GM12878 (cell line): ENCODE measurements at regions not wholly inside any gene's neighbourhood (a gene's known extent, or its start where the extent isn't known, plus 50 kb on each side); places are given as distances from the start of the nearest gene placed in this dataset.

Experiments
- ATAC-seq: fragments of 200-7000 bp; cut with Tn5 transposase; 3 replicates; pipeline ENCODE4 v1.9.1; 2020; ENCODE audit warnings: mild to moderate bottlenecking, moderate library complexity
- BruUV-seq: library from RNA; stranded (reverse); fragments of 400-500 nt; replicated peaks from 2 replicates; lab custom pipeline; 2021; lab: Mats Ljungman, UMichigan
- CTCF ChIA-PET: fragments of 300-600 bp; sonication (Branson Sonifier 250); formaldehyde crosslinking; extraction: SDS; loops from one replicate; lab custom pipeline; 2021; ENCODE audit warnings: inconsistent platforms; lab: Yijun Ruan, JAX
- POLR2A ChIA-PET: fragments of 350-600 bp; formaldehyde crosslinking; extraction: SDS; loops from one replicate; lab custom pipeline; 2021; ENCODE audit warnings: inconsistent platforms; lab: Charles Lee
- RAD21 ChIA-PET: fragments of 300-600 bp; sonication (Branson Sonifier 250); formaldehyde crosslinking; loops from one replicate; lab custom pipeline; 2023; ENCODE audit warnings: antibody characterized with exemption; ENCODE audit not compliant: unreplicated experiment; lab: Charles Lee
- SMC1A ChIA-PET: fragments of 300-600 bp; sonication (Branson Sonifier 250); formaldehyde crosslinking; loops from one replicate; lab custom pipeline; 2023; ENCODE audit not compliant: unreplicated experiment, uncharacterized antibody; lab: Charles Lee
- DNase-seq: peaks from one replicate; pipeline ENCODE4 v3.0.0-alpha.2; 2011; ENCODE audit warnings: low read depth, low spot score
- FAIRE-seq: peaks from 3 replicates; lab custom pipeline; 2011; peaks lifted over from hg19 to GRCh38; lab: Jason Lieb, UNC
- H2AFZ ChIP-seq: 2 replicates; pipeline ENCODE4 v1.6.0; 2011; ENCODE audit warnings: low read depth, low read length, control low read depth; ENCODE audit not compliant: control insufficient read depth
- H3K27ac ChIP-seq: 2 replicates; pipeline ENCODE4 v1.5.1; 2011; ENCODE audit warnings: control low read depth; ENCODE audit not compliant: control insufficient read depth, insufficient read depth
- H3K27me3 ChIP-seq, 2 experiments: replicated peaks in 1 of 2; 2 replicates each; pipeline versions ENCODE4 v1.6.0 to v1.6.1; 2011; ENCODE audit warnings: low read length in 1 of 2; ENCODE audit not compliant: control insufficient read depth in 2 of 2, insufficient read depth in 2 of 2
- H3K36me3 ChIP-seq, 2 experiments: 2 replicates each; pipeline ENCODE4 v1.5.1; 2011; ENCODE audit warnings: low read length in 1 of 2; ENCODE audit not compliant: control insufficient read depth in 2 of 2, insufficient read depth in 2 of 2
- H3K4me1 ChIP-seq: 2 replicates; pipeline ENCODE4 v1.6.1; 2011; ENCODE audit warnings: mild to moderate bottlenecking, low read length, moderate library complexity, mixed read lengths; ENCODE audit not compliant: control insufficient read depth, insufficient read depth
- H3K4me2 ChIP-seq: 2 replicates; pipeline ENCODE4 v1.6.0; 2011; ENCODE audit warnings: control low read depth; ENCODE audit not compliant: control insufficient read depth, insufficient read depth
- H3K4me3 ChIP-seq: fragments of 200-600 bp; sonication (generic); 2 replicates; pipeline ENCODE4 v1.5.1; 2016
- H3K79me2 ChIP-seq: 2 replicates; pipeline ENCODE4 v1.6.0; 2011; ENCODE audit warnings: low read length; ENCODE audit not compliant: control insufficient read depth, insufficient read depth
- H3K9ac ChIP-seq: 2 replicates; pipeline ENCODE4 v1.8.0; 2011; ENCODE audit warnings: low read length, control low read depth, mixed read lengths; ENCODE audit not compliant: control insufficient read depth, insufficient read depth
- H3K9me3 ChIP-seq: replicated peaks from 3 replicates; pipeline ENCODE4 v1.5.1; 2011; ENCODE audit warnings: mild to moderate bottlenecking, low read length; ENCODE audit not compliant: control insufficient read depth, insufficient read depth
- H4K20me1 ChIP-seq: 2 replicates; pipeline ENCODE4 v1.6.0; 2011; ENCODE audit not compliant: control insufficient read depth, insufficient read depth
- DPF2 ChIP-seq: fragments of 450-650 bp; IDR thresholded peaks from 2 replicates; pipeline ENCODE4 v1.6.1; 2017; ENCODE audit warnings: mild to moderate bottlenecking
- NFYA ChIP-seq: IDR thresholded peaks from 2 replicates; pipeline ENCODE4 v1.6.1; 2011; ENCODE audit warnings: low read depth, mild to moderate bottlenecking, low read length, improper control_type of control experiment, borderline replicate concordance
- SKIL ChIP-seq: fragments of 450-650 bp; IDR thresholded peaks from 2 replicates; pipeline ENCODE4 v1.6.1; 2017; ENCODE audit warnings: mild to moderate bottlenecking, low read depth, inconsistent platforms; ENCODE audit not compliant: poor library complexity, severe bottlenecking
- ZNF24 ChIP-seq: fragments of 450-650 bp; IDR thresholded peaks from 2 replicates; pipeline ENCODE4 v1.6.1; 2017; ENCODE audit warnings: antibody characterized with exemption, mild to moderate bottlenecking
- WGBS: methylation state at CpG from one replicate; pipeline ENCODE4 v1.1.6; 2016; ENCODE audit warnings: low lambda C conversion rate; ENCODE audit not compliant: insufficient replicate concordance, insufficient coverage; ENCODE audit errors: missing lambda C conversion rate; 5-methylcytosine and 5-hydroxymethylcytosine counted together
- in situ Hi-C: fragments of 300-500 bp; cut with MboI; formaldehyde crosslinking; loops from 9 replicates; pipeline ENCODE4 v1.14.3; 2018; ENCODE audit warnings: mixed read lengths
- intact Hi-C: fragments of 100-400 bp; cut with micrococcal nuclease; formaldehyde crosslinking; loops from one replicate; pipeline ENCODE4 v1.14.2; 2022; ENCODE audit not compliant: unreplicated experiment

GRCh38 chr10:3975016-3975415 lies 190.0 kb upstream of the KLF6 start:
- peaks cover 3% of the 10 kb centered on the region; the same call in 1 of the 3 replicates for H3K9me3 ChIP-seq
- DNase-seq, result no peak
- in situ Hi-C loops, result no loop called here
- ChIA-PET POLR2A (interaction anchor here (1.0 kb wide), 1 partner anchor 20 kb away, joined by 3 read pairs; no protein-coding TSS in a partner anchor), SMC1A (interaction anchor here (0.8 kb wide), 1 partner anchor 73 kb away, joined by 3 read pairs; no protein-coding TSS in a partner anchor)
- no peaks in the 10 kb centered on the region for H4K20me1 ChIP-seq
- H3K4me3 ChIP-seq, result no peak overlapping the region
- WGBS, result 73% methylated on average over 9 of the region's 9 CpGs
- no peaks in the 10 kb centered on the region for H3K36me3 ChIP-seq
- intact Hi-C loops, result no loop called here
- no peak overlapping the region for H3K9ac ChIP-seq
- H3K27me3 ChIP-seq, result no peaks in the 10 kb centered on the region
- no peak overlapping the region for H3K27ac ChIP-seq
- TF ChIP-seq ZNF24 (no peak), NFYA (no peak), DPF2 (no peak), SKIL (no peak)
- TF ChIP-seq, all 136 proteins: peak for 0
- RAD21 ChIA-PET, result no interaction called here
- no TSS peak for BruUV-seq
- no peaks in the 10 kb centered on the region for H3K79me2 ChIP-seq
- FAIRE-seq (no peak), ATAC-seq (no peak)
- H3K4me1 ChIP-seq, result no peaks in the 10 kb centered on the region
- H2AFZ ChIP-seq, result no peak overlapping the region
- CTCF ChIA-PET, result no interaction called here
- H3K4me2 ChIP-seq, result no peak overlapping the region
